ENCODE measurements at regions not wholly inside any gene's neighbourhood (a gene's known extent, or its start where the extent isn't known, plus 50 kb on each side); places are given as distances from the start of the nearest gene placed in this dataset.
A peak's percentile ranks its signal among the peaks of the same experiment; 100 is the strongest.

DNA sequence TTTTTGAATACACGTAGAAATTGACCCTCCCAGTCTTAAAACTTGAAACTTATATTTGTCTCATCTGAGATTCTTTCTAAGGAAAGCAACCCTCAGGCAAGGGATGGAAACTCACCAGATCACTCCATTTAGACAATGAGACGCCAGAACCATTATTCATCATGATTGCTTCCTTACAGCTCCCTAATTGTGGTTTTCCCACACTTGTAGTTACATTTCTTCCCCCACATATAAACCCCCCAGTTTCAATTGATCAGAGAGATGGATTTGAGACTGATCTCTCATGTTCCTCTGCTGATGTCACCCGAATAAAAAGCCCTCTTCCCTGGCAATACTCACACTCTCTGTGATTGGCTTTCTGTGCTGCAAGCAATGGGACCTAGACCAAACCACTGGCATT, 197.9 kb upstream of the STARD13 start:
- H3K27me3 ChIP-seq (ENCODE audit: control insufficient read depth, insufficient read depth, low read length), result no peaks in the 10 kb centered on the region
- H3K4me1 ChIP-seq (ENCODE audit: control insufficient read depth, low read depth, low read length), result peaks cover under 1% of the 10 kb centered on the region
- H3K9me3 ChIP-seq (ENCODE audit: control insufficient read depth, low read depth, low read length), result no peaks in the 10 kb centered on the region
- H3K4me3 ChIP-seq (ENCODE audit: low read length), result no peak overlapping the region
- H3K27ac ChIP-seq (ENCODE audit: low read length), result no peak overlapping the region
- no peaks in the 10 kb centered on the region for H3K36me3 ChIP-seq (ENCODE audit: control insufficient read depth, low read depth, low read length)
- no peak overlapping the region for H3K9ac ChIP-seq (ENCODE audit: low read length)

DNA sequence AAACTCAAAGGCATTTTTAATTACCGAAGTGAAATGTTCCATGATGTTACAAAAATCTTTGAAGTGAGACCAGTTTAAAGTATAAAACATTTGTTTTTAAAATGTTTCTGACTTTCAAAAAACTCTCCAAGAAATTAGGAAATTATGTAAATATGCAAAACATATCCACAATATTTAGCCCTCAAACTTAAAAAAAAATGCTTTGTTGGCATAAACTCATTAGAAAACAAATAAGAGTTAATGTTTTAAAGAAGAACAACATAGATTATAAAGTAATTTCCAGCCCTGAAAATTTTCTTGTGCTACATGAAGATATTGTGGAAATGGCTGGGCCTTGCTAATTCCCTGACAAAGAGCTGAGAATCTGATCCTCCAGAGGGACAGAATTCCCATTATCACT, 199.7 kb upstream of the STARD13 start:
- H3K9ac ChIP-seq (ENCODE audit: low read length), result no peak overlapping the region
- H3K4me3 ChIP-seq (ENCODE audit: low read length), result no peak overlapping the region
- no peaks in the 10 kb centered on the region for H3K9me3 ChIP-seq (ENCODE audit: control insufficient read depth, low read depth, low read length)
- no peaks in the 10 kb centered on the region for H3K27me3 ChIP-seq (ENCODE audit: control insufficient read depth, insufficient read depth, low read length)
- H3K27ac ChIP-seq (ENCODE audit: low read length), result no peak overlapping the region
- H3K36me3 ChIP-seq (ENCODE audit: control insufficient read depth, low read depth, low read length), result no peaks in the 10 kb centered on the region
- peaks cover 18% of the 10 kb centered on the region for H3K4me1 ChIP-seq (ENCODE audit: control insufficient read depth, low read depth, low read length)

DNA sequence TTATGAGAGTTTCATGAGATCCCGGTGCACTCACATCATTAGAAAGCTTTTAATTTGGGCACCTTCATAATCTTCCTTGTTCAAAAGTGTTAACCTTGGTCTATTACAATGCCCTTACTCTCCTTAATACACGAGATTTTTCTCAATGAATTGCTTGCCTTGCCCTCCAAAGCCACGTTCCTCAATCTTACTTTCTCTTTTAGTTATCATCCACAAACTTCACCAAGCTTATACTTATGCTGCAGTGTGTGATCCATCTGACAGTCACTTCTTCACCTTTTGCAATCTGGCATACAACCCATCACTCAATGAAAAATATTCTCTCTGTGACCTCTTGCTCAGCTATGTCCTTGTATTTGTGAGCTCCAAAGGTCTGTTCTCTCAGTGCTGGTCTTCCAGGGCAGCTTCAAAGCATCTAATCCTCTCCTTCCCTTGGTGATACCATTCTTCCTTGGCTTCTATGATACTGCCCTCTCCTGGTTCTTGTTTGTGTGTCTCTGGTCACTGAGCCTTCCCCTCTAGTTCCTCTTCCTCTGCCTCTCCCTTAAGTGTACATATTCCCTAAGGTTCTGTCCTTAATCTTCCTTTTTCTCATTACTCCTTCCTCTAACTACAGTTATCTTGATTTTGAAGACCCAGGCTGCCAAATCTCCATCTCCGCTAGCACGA, 202.2 kb upstream of the STARD13 start:
- H3K9me3 ChIP-seq (ENCODE audit: control insufficient read depth, low read depth, low read length), result no peaks in the 10 kb centered on the region
- peaks cover 24% of the 10 kb centered on the region for H3K4me1 ChIP-seq (ENCODE audit: control insufficient read depth, low read depth, low read length)
- H3K4me3 ChIP-seq (ENCODE audit: low read length), result no peak overlapping the region
- H3K27ac ChIP-seq (ENCODE audit: low read length), result no peak overlapping the region
- no peak overlapping the region for H3K9ac ChIP-seq (ENCODE audit: low read length)
- no peaks in the 10 kb centered on the region for H3K36me3 ChIP-seq (ENCODE audit: control insufficient read depth, low read depth, low read length)
- no peaks in the 10 kb centered on the region for H3K27me3 ChIP-seq (ENCODE audit: control insufficient read depth, insufficient read depth, low read length)

DNA sequence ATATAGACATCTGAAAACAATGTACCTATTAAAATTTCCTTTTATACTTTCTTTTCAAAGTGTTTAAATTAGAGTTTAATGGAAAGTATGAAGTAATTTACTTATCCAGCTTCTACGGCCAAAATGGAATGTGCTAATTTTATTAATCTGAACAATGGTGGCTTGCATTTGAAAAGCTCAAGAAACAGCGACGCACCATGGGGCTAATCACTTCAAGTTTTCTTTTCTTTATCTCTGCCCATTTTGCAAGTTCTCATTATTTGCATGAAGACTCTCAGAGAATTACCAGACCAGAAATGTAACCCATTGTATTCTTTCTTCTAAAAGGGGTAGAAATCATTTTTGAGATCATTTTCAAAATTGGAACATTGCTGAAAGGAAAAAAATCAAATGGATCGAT, 204.0 kb upstream of the STARD13 start:
- Histone ChIP-seq H3K9ac (ENCODE audit: low read length) (no peak overlapping the region), H3K4me1 (ENCODE audit: control insufficient read depth, low read depth, low read length) (peaks cover 24% of the 10 kb centered on the region), H3K36me3 (ENCODE audit: control insufficient read depth, low read depth, low read length) (no peaks in the 10 kb centered on the region), H3K9me3 (ENCODE audit: control insufficient read depth, low read depth, low read length) (no peaks in the 10 kb centered on the region), H3K27me3 (ENCODE audit: control insufficient read depth, insufficient read depth, low read length) (no peaks in the 10 kb centered on the region), H3K27ac (ENCODE audit: low read length) (peak overlapping the region; percentile 27), H3K4me3 (ENCODE audit: low read length) (peak overlapping the region; percentile 44)

DNA sequence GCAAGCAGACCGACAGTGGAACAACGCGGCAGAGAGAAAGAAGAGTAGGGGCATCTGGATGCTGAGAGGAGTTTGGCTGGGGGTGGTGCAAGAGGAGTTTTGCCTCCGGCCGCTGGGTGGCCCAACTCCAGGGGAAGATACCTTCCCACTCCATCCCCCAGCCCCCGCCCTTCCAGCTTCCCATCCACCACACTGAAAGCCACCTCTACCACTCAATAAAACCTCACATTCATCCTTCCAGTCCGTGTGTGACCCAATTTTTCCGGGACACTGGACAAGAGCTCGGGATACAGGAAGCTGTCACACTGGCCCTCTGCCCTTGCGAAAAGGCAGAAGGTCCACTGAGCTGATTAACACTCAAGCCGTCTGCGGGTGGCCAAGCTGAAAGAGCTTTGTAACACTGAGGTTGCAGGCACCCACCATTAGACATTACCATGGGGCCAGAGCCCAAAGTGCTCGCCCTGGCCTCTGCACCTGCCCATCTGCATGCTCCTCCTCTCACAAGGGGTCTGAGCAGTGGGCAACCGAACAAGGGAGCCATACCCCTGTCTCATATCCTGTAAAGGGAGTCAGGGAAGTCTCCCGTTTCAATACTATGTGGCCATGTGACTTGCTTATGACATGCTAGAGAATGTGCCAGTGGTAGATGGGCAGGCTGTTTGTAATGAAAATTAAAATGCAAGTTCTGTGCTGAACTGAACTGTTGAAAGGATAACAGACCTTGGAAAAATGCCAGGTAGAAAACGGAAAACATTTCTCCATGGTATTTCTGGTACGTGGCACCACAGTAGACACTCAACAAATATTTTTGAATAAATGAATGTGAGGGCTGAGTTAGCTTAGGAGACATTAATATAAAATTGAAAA, 205.1 kb upstream of the STARD13 start:
- H3K9me3 ChIP-seq (ENCODE audit: control insufficient read depth, low read depth, low read length), result no peaks in the 10 kb centered on the region
- H3K4me3 ChIP-seq (ENCODE audit: low read length), result peak overlapping the region; percentile 44
- peaks cover 24% of the 10 kb centered on the region for H3K4me1 ChIP-seq (ENCODE audit: control insufficient read depth, low read depth, low read length)
- peak overlapping the region; percentile 9 for H3K9ac ChIP-seq (ENCODE audit: low read length)
- H3K36me3 ChIP-seq (ENCODE audit: control insufficient read depth, low read depth, low read length), result no peaks in the 10 kb centered on the region
- H3K27ac ChIP-seq (ENCODE audit: low read length), result peak overlapping the region; percentile 35
- H3K27me3 ChIP-seq (ENCODE audit: control insufficient read depth, insufficient read depth, low read length), result no peaks in the 10 kb centered on the region

DNA sequence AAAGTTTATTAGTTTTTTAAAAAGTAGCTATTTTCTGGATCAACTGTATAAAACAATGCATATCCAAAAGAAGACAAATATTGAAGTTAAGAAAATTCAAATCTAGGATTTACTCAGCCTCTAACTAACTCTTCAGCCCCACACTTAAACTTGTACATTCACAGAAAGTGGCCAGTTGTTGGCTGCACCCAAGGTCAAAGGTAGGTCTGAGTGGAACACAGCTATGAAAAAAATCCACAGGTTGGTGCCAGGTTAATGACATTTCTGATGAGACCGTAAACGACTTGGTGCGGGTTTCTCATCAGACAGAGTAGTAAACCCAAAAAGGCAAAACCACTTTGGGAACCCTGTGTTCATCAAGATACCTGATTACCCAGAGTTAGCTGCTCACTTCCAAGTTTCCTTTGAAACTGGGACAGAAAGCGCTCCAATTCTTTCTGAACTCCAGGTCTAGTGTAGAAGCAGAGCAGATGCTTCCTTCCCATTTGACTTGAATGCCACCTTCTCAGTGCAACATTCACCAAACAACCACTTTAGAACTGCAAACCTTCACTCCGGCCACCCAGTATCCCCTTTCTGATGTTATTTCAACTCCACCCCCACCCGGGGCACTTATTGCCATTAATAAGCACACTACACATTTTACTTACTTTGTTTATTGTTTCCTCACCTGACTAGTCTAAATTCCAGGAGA, 208.3 kb upstream of the STARD13 start:
- H3K36me3 ChIP-seq (ENCODE audit: control insufficient read depth, low read depth, low read length), result no peaks in the 10 kb centered on the region
- no peaks in the 10 kb centered on the region for H3K27me3 ChIP-seq (ENCODE audit: control insufficient read depth, insufficient read depth, low read length)
- no peak overlapping the region for H3K4me3 ChIP-seq (ENCODE audit: low read length)
- H3K9ac ChIP-seq (ENCODE audit: low read length), result no peak overlapping the region
- peaks cover 20% of the 10 kb centered on the region for H3K4me1 ChIP-seq (ENCODE audit: control insufficient read depth, low read depth, low read length)
- no peaks in the 10 kb centered on the region for H3K9me3 ChIP-seq (ENCODE audit: control insufficient read depth, low read depth, low read length)
- no peak overlapping the region for H3K27ac ChIP-seq (ENCODE audit: low read length)

DNA sequence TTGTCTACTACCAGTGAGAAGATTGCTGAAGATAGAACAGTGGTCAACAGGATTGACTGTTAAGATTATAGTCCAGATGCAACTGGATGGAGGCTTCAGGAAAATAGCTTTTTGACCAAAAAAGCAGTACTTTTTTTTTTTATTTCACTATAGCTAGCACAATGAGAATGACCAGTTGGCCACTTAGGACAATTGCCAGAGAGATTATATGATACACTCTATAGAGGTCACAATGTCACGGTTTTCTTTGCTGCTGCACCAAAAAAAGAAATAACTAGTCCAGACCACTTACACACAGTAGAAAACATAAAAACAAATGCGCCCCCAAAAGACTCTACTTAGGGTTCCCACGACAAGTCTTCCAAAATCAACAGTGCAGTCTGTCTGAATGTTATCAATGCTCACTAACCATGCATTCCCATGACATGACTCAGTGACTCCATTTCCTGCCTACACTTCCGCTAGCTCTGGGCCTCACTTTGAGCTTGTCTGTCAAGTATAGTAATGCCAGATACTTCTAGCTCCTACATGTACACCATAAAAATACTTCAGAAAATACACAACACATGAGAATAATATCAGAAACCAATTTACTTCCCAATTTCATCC, 209.1 kb upstream of the STARD13 start:
- H3K4me1 ChIP-seq (ENCODE audit: control insufficient read depth, low read depth, low read length), result peaks cover 11% of the 10 kb centered on the region
- H3K9me3 ChIP-seq (ENCODE audit: control insufficient read depth, low read depth, low read length), result no peaks in the 10 kb centered on the region
- H3K27me3 ChIP-seq (ENCODE audit: control insufficient read depth, insufficient read depth, low read length), result no peaks in the 10 kb centered on the region
- no peak overlapping the region for H3K27ac ChIP-seq (ENCODE audit: low read length)
- H3K9ac ChIP-seq (ENCODE audit: low read length), result no peak overlapping the region
- no peak overlapping the region for H3K4me3 ChIP-seq (ENCODE audit: low read length)
- no peaks in the 10 kb centered on the region for H3K36me3 ChIP-seq (ENCODE audit: control insufficient read depth, low read depth, low read length)

DNA sequence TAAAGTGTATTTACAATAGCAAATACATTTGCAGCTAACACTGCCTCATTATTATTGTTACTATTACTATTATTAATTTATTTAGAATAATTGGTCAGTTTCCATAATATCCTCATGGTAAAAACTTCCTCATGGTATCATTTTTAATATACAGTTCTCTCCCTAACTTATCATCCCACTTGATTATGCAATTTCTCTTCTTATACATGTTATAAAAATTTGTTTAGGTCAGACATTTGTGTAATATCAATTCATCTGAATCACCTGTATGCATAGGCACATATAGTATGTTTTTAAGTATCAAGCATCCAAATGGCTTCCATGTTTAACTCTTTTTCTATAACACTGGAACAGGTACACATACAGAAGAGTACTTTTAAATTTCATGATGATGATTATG, 210.8 kb upstream of the STARD13 start:
- H3K36me3 ChIP-seq (ENCODE audit: control insufficient read depth, low read depth, low read length), result no peaks in the 10 kb centered on the region
- no peak overlapping the region for H3K9ac ChIP-seq (ENCODE audit: low read length)
- H3K4me1 ChIP-seq (ENCODE audit: control insufficient read depth, low read depth, low read length), result no peaks in the 10 kb centered on the region
- no peaks in the 10 kb centered on the region for H3K9me3 ChIP-seq (ENCODE audit: control insufficient read depth, low read depth, low read length)
- H3K27me3 ChIP-seq (ENCODE audit: control insufficient read depth, insufficient read depth, low read length), result no peaks in the 10 kb centered on the region
- no peak overlapping the region for H3K27ac ChIP-seq (ENCODE audit: low read length)
- no peak overlapping the region for H3K4me3 ChIP-seq (ENCODE audit: low read length)

DNA sequence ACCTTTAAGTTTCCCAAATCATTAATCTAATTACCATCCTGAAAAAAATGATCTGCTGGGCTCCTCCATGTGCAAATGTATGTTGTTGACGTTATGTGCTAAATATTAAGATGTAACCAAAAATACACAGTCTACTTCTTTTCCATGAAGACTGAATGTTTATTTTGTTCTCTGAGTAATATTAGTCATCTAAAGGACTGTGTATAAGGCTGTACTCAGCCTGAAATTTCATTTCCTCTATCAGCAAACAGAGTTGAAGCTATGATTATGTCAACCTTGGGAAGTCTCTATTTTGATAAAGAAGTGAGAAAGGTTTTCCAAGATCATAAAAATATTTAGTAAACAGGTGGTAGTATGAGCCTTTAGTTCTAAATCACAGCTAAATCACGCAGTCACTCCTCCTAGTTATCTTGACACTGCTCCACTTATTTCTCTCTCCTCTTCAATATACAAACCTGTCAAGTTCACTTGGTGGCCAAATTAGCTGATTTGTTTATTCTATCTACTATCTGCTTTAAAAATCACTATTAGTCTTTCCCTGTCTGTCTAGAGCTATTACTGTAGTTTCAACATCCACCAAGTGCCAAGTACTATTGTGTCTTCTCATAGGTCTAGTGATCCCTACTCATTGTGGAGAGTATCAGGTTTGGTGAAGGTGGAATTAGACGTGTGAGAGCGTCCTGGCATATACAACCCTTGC, 211.7 kb upstream of the STARD13 start:
- Histone ChIP-seq H3K9me3 (ENCODE audit: control insufficient read depth, low read depth, low read length) (no peaks in the 10 kb centered on the region), H3K9ac (ENCODE audit: low read length) (no peak overlapping the region), H3K4me3 (ENCODE audit: low read length) (no peak overlapping the region), H3K27me3 (ENCODE audit: control insufficient read depth, insufficient read depth, low read length) (no peaks in the 10 kb centered on the region), H3K36me3 (ENCODE audit: control insufficient read depth, low read depth, low read length) (no peaks in the 10 kb centered on the region), H3K4me1 (ENCODE audit: control insufficient read depth, low read depth, low read length) (no peaks in the 10 kb centered on the region), H3K27ac (ENCODE audit: low read length) (no peak overlapping the region)

DNA sequence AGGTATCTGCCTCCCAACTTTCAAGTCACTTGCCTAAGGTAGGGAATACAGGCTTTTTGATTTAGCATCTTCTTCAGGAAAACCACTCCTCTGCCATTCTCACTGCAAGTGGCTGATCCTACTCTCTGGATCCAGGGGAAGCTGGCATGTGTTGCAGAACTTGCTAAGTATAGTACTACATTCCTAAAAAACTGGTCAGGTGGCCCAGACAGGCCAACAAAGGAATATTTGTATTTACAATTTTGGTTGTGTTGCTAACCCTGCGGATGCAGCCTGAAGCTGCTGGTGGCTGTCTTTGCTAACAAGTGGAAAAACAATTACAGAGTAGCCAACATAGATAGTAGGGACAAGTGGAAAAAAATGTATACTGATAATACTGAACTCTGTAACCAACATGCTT, 222.5 kb upstream of the STARD13 start:
- no peaks in the 10 kb centered on the region for H3K27me3 ChIP-seq (ENCODE audit: control insufficient read depth, insufficient read depth, low read length)
- H3K9me3 ChIP-seq (ENCODE audit: control insufficient read depth, low read depth, low read length), result no peaks in the 10 kb centered on the region
- H3K4me3 ChIP-seq (ENCODE audit: low read length), result no peak overlapping the region
- no peak overlapping the region for H3K27ac ChIP-seq (ENCODE audit: low read length)
- H3K36me3 ChIP-seq (ENCODE audit: control insufficient read depth, low read depth, low read length), result no peaks in the 10 kb centered on the region
- H3K4me1 ChIP-seq (ENCODE audit: control insufficient read depth, low read depth, low read length), result peaks cover 4% of the 10 kb centered on the region
- H3K9ac ChIP-seq (ENCODE audit: low read length), result no peak overlapping the region

Data from iPS-18a (cell line).